GM23338 (cell line): ENCODE measurements at regions not wholly inside any gene's neighbourhood (a gene's known extent, or its start where the extent isn't known, plus 50 kb on each side); places are given as distances from the start of the nearest gene placed in this dataset.

ENCODE experiments used
- ATAC-seq: fragments of 200-7000 bp; cut with Tn5 transposase; 3 replicates; pipeline ENCODE4 v1.9.1; 2020
- DNase-seq: peaks from one replicate; pipeline ENCODE4 v3.0.0-alpha.2; 2015; ENCODE audit warnings: low spot score
- H2AFZ ChIP-seq: fragments of 200-600 bp; sonication (generic); 2 replicates; pipeline ENCODE4 v1.8.0; 2016; ENCODE audit warnings: antibody characterized with exemption, mild to moderate bottlenecking, moderate library complexity
- H3F3A ChIP-seq: fragments of 200-600 bp; sonication (generic); replicated peaks from 2 replicates; pipeline ENCODE4 v1.8.0; 2017; ENCODE audit warnings: antibody characterized with exemption, mixed run types, low read depth
- H3K27ac ChIP-seq: fragments of 200-600 bp; sonication (generic); 2 replicates; pipeline ENCODE4 v1.6.1; 2016; ENCODE audit warnings: low read depth
- H3K27me3 ChIP-seq: fragments of 200-600 bp; sonication (generic); 2 replicates; pipeline ENCODE4 v1.8.0; 2016; ENCODE audit warnings: mild to moderate bottlenecking, mixed run types, moderate library complexity; ENCODE audit not compliant: insufficient read depth
- H3K36me3 ChIP-seq: fragments of 200-600 bp; sonication (generic); 2 replicates; pipeline ENCODE4 v1.8.0; 2016; ENCODE audit warnings: mild to moderate bottlenecking; ENCODE audit not compliant: insufficient read depth
- H3K4me1 ChIP-seq: fragments of 200-600 bp; sonication (generic); 2 replicates; pipeline ENCODE4 v1.8.0; 2016; ENCODE audit warnings: mild to moderate bottlenecking, moderate library complexity; ENCODE audit not compliant: insufficient read depth
- H3K4me2 ChIP-seq: fragments of 200-600 bp; sonication (generic); 2 replicates; pipeline ENCODE4 v1.7.1; 2017; ENCODE audit warnings: mixed run types
- H3K4me3 ChIP-seq: fragments of 200-600 bp; sonication (generic); 2 replicates; pipeline ENCODE4 v1.6.1; 2016; ENCODE audit warnings: mixed run types
- H3K79me2 ChIP-seq: fragments of 200-600 bp; sonication (generic); replicated peaks from 2 replicates; pipeline ENCODE4 v1.8.0; 2017; ENCODE audit warnings: mild to moderate bottlenecking; ENCODE audit not compliant: insufficient read depth
- H3K9me2 ChIP-seq: fragments of 200-600 bp; sonication (generic); 2 replicates; pipeline ENCODE4 v1.8.0; 2017; ENCODE audit not compliant: insufficient read depth
- H4K20me1 ChIP-seq: fragments of 200-600 bp; sonication (generic); replicated peaks from 2 replicates; pipeline ENCODE4 v1.8.0; 2017; ENCODE audit warnings: mild to moderate bottlenecking; ENCODE audit not compliant: insufficient read depth
- H3K27ac Mint-ChIP-seq: 2 replicates; pipeline ENCODE4 v1.8.0; 2020; ENCODE audit warnings: inconsistent platforms, mild to moderate bottlenecking, moderate library complexity, mixed read lengths
- H3K27me3 Mint-ChIP-seq: 3 replicates; pipeline ENCODE4 v1.8.0; 2022; ENCODE audit warnings: low read depth, mild to moderate bottlenecking, moderate library complexity, mixed read lengths, inconsistent platforms; ENCODE audit not compliant: insufficient read depth, poor library complexity
- H3K36me3 Mint-ChIP-seq: 3 replicates; pipeline ENCODE4 v1.8.0; 2021; ENCODE audit warnings: low read depth, mild to moderate bottlenecking, inconsistent platforms, moderate library complexity, mixed read lengths
- H3K4me1 Mint-ChIP-seq: 3 replicates; pipeline ENCODE4 v1.8.0; 2020; ENCODE audit warnings: mild to moderate bottlenecking, inconsistent platforms, mixed read lengths
- H3K4me3 Mint-ChIP-seq: 3 replicates; pipeline ENCODE4 v1.8.0; 2021; ENCODE audit warnings: moderate library complexity, mild to moderate bottlenecking, inconsistent platforms, mixed read lengths
- H3K9me3 Mint-ChIP-seq: 3 replicates; pipeline ENCODE4 v1.8.0; 2020; ENCODE audit warnings: moderate library complexity, mild to moderate bottlenecking, inconsistent platforms, mixed read lengths
- EZH2 ChIP-seq: fragments of 200-600 bp; sonication (generic); IDR thresholded peaks from one replicate; pipeline ENCODE4 v1.8.0; 2017; ENCODE audit warnings: antibody characterized with exemption, mild to moderate bottlenecking, low read depth; ENCODE audit not compliant: unreplicated experiment
- EZH2phosphoT487 ChIP-seq: fragments of 200-600 bp; sonication (generic); IDR thresholded peaks from one replicate; pipeline ENCODE4 v1.8.1; 2018; ENCODE audit warnings: antibody characterized with exemption; ENCODE audit not compliant: unreplicated experiment
- JUNB ChIP-seq: IDR thresholded peaks from one replicate; pipeline ENCODE4 v1.6.1; 2016; ENCODE audit warnings: antibody characterized with exemption; ENCODE audit not compliant: unreplicated experiment
- POLR2AphosphoS5 ChIP-seq: IDR thresholded peaks from 2 replicates; pipeline ENCODE4 v1.6.1; 2016; ENCODE audit warnings: antibody characterized with exemption, low read depth
- STAT1 ChIP-seq: IDR thresholded peaks from one replicate; pipeline ENCODE4 v1.6.1; 2016; ENCODE audit warnings: antibody characterized with exemption; ENCODE audit not compliant: unreplicated experiment
- ZNF114 ChIP-seq: fragments of 250-450 bp; sonication (Bioruptor Pico); IDR thresholded peaks from 2 replicates; pipeline ENCODE4 v1.5.0; 2020; ENCODE audit warnings: mild to moderate bottlenecking, moderate library complexity
- TF ChIP-seq, protein P1 (sequence below), 2 experiments: fragments of 200-600 bp in 1 of 2; sonication (generic) in 1 of 2; conservative IDR thresholded peaks; 2 replicates each; pipeline versions ENCODE4 v1.5.1 to v1.6.1; 2016 to 2017; ENCODE audit warnings: antibody characterized with exemption in 2 of 2, low read depth in 2 of 2, mild to moderate bottlenecking in 2 of 2, moderate library complexity in 1 of 2
- TF ChIP-seq, protein P2 (sequence below): IDR thresholded peaks from 2 replicates; pipeline ENCODE4 v1.6.1; 2016; ENCODE audit warnings: antibody characterized with exemption
- TF ChIP-seq, protein P3 (sequence below): fragments of 250-450 bp; sonication (Bioruptor Pico); IDR thresholded peaks from 2 replicates; pipeline ENCODE4 v1.5.0; 2020; ENCODE audit warnings: mild to moderate bottlenecking, moderate library complexity
- TF ChIP-seq, protein P4 (sequence below): IDR thresholded peaks from one replicate; pipeline ENCODE4 v1.6.1; 2018; ENCODE audit warnings: antibody characterized with exemption; ENCODE audit not compliant: unreplicated experiment

DNA sequence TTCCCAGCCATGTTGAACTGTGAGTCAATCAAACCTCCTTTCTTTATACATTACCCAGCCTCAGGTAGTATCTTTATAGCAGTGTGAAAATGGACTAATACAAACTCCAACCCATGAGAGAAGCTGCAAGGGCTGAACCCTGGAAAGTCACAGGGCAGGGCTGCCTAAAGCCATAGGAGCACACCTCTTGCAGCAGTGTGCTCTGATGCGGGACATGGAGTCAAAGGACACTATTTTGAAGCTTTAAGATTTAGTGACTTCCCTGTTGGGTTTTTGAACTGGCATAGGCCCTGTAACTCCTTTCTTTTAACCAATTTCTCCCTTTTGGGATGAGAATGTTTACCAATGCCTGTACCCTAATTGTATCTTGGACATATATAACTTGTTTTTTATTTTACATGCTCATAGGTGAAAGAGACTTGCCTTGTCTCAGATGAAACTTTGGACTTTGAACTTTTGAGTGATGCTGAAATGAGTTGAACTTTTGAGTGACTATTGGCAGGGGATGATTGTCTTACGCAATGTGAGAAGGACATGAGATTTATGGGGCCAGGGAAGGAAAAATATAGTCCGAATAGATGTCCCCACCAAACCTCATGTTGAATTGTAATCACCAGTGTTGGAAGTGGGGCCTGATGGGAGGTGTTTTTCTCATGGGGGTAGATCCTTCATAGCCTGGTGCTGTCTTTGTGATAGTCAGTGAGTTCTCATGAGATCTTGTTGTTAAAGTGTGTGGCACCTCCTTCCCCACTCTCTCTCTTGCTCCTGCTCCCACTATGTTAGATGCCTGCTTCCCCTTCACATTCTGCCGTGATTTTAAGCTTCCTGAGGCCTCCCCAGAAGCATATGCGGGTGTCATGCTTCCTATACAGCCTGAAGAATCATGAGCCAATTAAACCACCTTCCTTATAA is 159.5 kb upstream of the SPEF2 start:
- no peaks in the 10 kb centered on the region for H3K27me3 Mint-ChIP-seq
- H3K9me3 Mint-ChIP-seq, result peaks cover 14% of the 10 kb centered on the region
- no peak overlapping the region for H3K27ac Mint-ChIP-seq
- H2AFZ ChIP-seq, result no peak overlapping the region
- H3K36me3 Mint-ChIP-seq, result 0 out of 3 replicates have a peak, but pooled peaks cover 3% of the 10 kb centered on the region
- no peaks in the 10 kb centered on the region for H3K4me1 ChIP-seq
- no peaks in the 10 kb centered on the region for H3F3A ChIP-seq
- H3K9me2 ChIP-seq, result peaks cover 6% of the 10 kb centered on the region; the same call in 1 of the 2 replicates
- H3K4me3 Mint-ChIP-seq, result no peak overlapping the region
- H3K4me2 ChIP-seq, result no peak overlapping the region
- no peak for DNase-seq
- TF ChIP-seq STAT1 (no peak), ZNF114 (no peak), EZH2 (no peak), POLR2AphosphoS5 (no peak), JUNB (no peak), EZH2phosphoT487 (no peak)
- TF ChIP-seq, protein P1, sequence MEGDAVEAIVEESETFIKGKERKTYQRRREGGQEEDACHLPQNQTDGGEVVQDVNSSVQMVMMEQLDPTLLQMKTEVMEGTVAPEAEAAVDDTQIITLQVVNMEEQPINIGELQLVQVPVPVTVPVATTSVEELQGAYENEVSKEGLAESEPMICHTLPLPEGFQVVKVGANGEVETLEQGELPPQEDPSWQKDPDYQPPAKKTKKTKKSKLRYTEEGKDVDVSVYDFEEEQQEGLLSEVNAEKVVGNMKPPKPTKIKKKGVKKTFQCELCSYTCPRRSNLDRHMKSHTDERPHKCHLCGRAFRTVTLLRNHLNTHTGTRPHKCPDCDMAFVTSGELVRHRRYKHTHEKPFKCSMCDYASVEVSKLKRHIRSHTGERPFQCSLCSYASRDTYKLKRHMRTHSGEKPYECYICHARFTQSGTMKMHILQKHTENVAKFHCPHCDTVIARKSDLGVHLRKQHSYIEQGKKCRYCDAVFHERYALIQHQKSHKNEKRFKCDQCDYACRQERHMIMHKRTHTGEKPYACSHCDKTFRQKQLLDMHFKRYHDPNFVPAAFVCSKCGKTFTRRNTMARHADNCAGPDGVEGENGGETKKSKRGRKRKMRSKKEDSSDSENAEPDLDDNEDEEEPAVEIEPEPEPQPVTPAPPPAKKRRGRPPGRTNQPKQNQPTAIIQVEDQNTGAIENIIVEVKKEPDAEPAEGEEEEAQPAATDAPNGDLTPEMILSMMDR (conservative IDR thresholded peaks at IDR 0.05; ENCODE audit: low read depth in 2 of 2), result no peak
- TF ChIP-seq, protein P2, sequence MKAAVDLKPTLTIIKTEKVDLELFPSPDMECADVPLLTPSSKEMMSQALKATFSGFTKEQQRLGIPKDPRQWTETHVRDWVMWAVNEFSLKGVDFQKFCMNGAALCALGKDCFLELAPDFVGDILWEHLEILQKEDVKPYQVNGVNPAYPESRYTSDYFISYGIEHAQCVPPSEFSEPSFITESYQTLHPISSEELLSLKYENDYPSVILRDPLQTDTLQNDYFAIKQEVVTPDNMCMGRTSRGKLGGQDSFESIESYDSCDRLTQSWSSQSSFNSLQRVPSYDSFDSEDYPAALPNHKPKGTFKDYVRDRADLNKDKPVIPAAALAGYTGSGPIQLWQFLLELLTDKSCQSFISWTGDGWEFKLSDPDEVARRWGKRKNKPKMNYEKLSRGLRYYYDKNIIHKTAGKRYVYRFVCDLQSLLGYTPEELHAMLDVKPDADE, result no peak
- TF ChIP-seq, protein P3, sequence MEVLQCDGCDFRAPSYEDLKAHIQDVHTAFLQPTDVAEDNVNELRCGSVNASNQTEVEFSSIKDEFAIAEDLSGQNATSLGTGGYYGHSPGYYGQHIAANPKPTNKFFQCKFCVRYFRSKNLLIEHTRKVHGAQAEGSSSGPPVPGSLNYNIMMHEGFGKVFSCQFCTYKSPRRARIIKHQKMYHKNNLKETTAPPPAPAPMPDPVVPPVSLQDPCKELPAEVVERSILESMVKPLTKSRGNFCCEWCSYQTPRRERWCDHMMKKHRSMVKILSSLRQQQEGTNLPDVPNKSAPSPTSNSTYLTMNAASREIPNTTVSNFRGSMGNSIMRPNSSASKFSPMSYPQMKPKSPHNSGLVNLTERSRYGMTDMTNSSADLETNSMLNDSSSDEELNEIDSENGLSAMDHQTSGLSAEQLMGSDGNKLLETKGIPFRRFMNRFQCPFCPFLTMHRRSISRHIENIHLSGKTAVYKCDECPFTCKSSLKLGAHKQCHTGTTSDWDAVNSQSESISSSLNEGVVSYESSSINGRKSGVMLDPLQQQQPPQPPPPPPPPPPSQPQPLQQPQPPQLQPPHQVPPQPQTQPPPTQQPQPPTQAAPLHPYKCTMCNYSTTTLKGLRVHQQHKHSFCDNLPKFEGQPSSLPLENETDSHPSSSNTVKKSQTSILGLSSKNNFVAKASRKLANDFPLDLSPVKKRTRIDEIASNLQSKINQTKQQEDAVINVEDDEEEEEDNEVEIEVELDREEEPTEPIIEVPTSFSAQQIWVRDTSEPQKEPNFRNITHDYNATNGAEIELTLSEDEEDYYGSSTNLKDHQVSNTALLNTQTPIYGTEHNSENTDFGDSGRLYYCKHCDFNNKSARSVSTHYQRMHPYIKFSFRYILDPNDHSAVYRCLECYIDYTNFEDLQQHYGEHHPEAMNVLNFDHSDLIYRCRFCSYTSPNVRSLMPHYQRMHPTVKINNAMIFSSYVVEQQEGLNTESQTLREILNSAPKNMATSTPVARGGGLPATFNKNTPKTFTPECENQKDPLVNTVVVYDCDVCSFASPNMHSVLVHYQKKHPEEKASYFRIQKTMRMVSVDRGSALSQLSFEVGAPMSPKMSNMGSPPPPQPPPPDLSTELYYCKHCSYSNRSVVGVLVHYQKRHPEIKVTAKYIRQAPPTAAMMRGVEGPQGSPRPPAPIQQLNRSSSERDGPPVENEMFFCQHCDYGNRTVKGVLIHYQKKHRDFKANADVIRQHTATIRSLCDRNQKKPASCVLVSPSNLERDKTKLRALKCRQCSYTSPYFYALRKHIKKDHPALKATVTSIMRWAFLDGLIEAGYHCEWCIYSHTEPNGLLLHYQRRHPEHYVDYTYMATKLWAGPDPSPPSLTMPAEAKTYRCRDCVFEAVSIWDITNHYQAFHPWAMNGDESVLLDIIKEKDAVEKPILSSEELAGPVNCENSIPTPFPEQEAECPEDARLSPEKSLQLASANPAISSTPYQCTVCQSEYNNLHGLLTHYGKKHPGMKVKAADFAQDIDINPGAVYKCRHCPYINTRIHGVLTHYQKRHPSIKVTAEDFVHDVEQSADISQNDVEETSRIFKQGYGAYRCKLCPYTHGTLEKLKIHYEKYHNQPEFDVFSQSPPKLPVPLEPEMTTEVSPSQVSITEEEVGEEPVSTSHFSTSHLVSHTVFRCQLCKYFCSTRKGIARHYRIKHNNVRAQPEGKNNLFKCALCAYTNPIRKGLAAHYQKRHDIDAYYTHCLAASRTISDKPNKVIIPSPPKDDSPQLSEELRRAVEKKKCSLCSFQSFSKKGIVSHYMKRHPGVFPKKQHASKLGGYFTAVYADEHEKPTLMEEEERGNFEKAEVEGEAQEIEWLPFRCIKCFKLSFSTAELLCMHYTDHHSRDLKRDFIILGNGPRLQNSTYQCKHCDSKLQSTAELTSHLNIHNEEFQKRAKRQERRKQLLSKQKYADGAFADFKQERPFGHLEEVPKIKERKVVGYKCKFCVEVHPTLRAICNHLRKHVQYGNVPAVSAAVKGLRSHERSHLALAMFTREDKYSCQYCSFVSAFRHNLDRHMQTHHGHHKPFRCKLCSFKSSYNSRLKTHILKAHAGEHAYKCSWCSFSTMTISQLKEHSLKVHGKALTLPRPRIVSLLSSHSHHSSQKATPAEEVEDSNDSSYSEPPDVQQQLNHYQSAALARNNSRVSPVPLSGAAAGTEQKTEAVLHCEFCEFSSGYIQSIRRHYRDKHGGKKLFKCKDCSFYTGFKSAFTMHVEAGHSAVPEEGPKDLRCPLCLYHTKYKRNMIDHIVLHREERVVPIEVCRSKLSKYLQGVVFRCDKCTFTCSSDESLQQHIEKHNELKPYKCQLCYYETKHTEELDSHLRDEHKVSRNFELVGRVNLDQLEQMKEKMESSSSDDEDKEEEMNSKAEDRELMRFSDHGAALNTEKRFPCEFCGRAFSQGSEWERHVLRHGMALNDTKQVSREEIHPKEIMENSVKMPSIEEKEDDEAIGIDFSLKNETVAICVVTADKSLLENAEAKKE (CRISPR knock-in tag), result no peak
- TF ChIP-seq, protein P4, sequence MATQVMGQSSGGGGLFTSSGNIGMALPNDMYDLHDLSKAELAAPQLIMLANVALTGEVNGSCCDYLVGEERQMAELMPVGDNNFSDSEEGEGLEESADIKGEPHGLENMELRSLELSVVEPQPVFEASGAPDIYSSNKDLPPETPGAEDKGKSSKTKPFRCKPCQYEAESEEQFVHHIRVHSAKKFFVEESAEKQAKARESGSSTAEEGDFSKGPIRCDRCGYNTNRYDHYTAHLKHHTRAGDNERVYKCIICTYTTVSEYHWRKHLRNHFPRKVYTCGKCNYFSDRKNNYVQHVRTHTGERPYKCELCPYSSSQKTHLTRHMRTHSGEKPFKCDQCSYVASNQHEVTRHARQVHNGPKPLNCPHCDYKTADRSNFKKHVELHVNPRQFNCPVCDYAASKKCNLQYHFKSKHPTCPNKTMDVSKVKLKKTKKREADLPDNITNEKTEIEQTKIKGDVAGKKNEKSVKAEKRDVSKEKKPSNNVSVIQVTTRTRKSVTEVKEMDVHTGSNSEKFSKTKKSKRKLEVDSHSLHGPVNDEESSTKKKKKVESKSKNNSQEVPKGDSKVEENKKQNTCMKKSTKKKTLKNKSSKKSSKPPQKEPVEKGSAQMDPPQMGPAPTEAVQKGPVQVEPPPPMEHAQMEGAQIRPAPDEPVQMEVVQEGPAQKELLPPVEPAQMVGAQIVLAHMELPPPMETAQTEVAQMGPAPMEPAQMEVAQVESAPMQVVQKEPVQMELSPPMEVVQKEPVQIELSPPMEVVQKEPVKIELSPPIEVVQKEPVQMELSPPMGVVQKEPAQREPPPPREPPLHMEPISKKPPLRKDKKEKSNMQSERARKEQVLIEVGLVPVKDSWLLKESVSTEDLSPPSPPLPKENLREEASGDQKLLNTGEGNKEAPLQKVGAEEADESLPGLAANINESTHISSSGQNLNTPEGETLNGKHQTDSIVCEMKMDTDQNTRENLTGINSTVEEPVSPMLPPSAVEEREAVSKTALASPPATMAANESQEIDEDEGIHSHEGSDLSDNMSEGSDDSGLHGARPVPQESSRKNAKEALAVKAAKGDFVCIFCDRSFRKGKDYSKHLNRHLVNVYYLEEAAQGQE, result no peak
- H3K36me3 ChIP-seq, result no peaks in the 10 kb centered on the region
- no peaks in the 10 kb centered on the region for H3K79me2 ChIP-seq
- no peaks in the 10 kb centered on the region for H3K27me3 ChIP-seq
- no peak for ATAC-seq
- no peaks in the 10 kb centered on the region for H4K20me1 ChIP-seq
- H3K27ac ChIP-seq, result no peak overlapping the region
- no peaks in the 10 kb centered on the region; the same call in 2 of the 3 replicates for H3K4me1 Mint-ChIP-seq
- H3K4me3 ChIP-seq, result no peak overlapping the region
